NCI-H2107 treated with DMSO at 0.1 percent for 48 hours (cell line): ENCODE measurements at regions not wholly inside any gene's neighbourhood (a gene's known extent, or its start where the extent isn't known, plus 50 kb on each side); places are given as distances from the start of the nearest gene placed in this dataset.

Source experiments
- DNase-seq: peaks from one replicate; lab custom pipeline; 2025; ENCODE audit not compliant: unreplicated experiment; lab: John Stamatoyannopoulos, UW

GRCh38 chr2:12507295-12507694, 209.4 kb upstream of the TRIB2 start:
- DNase-seq, result no peak

- no peak for DNase-seq
Measured at GRCh38 chr2:12510070-12510469, 206.7 kb upstream of the TRIB2 start.

DNA sequence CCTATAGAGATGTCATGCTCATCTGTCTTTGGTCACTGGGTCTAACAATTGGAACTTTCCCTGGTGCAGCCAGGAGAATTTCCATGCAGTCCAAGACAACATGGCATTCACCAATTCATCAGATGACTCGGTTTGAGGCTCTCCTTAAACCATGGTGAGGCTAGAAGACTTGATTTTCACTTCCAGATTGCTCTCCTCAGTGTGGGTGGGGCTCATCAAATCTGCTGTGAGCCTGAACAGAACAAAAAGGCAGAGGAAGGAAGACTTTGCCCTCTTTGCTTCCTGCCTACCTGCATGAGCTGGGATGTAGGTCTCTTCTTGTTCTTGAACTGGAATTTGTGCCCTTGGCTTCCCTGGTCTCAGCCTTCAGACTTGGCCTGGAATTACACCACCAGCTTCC, 203.4 kb upstream of the TRIB2 start:
- DNase-seq, result no peak

DNA sequence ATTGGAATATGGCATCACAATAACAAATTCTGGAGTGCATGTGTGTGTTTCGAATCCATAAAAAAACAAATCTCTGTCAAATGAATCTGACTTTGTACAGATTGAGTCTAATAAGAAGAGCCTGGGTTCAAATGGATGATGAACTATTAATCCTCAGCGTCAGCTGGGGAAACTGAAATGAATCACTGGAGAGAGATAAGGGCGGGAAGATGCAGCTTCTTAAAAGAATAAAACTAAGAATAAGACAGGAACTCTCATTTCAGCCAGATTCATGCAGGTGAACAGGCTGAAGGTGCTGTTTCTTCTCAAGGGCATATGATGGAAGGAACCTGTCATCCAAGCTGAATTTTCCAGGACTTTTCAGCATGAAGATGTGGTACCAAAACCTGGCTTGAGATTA, 202.6 kb upstream of the TRIB2 start:
- DNase-seq, result no peak

GRCh38 chr2:12514631-12515437, 201.9 kb upstream of the TRIB2 start:
- DNase-seq, result no peak

DNA sequence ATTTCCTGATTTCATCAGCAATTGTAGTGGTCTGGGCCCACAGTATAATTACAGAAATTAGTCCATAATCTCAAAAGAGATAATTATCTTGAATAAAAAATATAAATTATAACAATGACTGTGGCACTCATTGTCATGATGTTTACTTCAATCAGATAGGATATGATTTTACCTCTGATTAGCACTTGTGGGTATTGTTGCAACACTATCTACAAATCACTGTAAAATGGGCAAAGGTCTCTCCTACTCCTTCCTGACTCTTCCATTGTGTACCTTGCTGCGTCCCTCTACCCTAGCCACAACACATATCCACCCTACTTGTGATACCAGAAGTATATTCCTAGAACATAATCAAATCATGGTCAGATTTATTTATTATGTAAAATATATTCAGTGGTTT, 200.9 kb upstream of the TRIB2 start:
- no peak for DNase-seq

DNA sequence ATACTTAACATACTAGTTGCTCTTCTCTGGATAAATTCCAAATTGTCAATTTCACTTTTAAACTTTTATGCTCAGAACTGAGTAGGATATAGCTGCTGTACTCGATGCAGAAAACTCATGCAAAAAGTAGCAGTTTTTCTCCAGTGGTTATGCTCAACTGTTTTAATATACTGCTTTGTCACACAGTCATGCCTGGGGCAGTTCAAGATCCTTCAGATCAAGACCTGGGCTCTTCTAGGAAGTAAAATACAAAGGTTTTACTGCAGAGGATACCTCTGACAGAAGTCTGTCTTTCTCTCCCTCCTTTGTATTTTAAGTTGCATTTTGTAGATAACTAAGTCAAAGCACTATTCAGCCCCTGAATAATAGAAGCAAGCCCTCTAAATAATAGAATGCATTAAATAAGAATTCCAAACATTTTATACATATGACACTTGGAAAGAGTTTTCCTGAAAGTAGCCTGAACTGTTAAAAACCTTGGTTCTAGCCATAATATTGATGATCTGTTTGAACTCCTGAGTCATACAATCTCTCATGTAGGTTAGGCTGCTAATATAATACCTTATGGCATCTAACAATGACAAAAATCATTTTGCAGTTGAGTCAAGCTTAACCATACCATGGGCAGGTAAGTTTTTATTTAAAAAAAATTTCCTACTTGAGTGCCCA, 183.3 kb upstream of the TRIB2 start:
- DNase-seq, result no peak

DNA sequence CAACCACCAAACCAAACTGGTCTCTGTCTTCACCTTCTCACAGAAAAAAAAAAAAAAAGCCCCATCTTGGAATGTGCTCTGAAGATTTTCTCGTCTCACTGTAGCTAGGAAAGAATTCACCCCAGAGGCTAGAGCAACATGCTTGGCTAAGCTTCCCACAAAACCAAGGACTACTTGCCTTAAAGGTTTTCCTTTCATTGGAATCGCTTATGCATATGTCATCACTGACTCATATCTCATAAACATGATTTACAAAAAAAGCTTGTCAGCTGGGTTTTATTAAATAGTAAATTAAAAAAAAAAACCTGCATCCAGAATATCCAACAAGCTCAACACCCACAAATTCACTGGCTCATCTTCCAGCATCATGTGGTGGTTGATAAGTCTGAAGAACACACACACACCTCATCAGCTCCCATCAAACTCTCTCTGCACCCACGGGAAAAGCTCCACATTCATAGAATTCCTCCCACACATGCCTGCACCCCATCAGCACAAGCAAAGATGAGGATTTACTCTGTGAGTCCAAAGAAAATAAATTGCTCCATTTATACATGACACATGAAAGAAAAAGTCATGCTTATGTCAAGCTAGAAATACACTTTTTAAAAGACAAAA, 182.0 kb upstream of the TRIB2 start:
- DNase-seq, result no peak

GRCh38 chr2:12536976-12537375, 179.8 kb upstream of the TRIB2 start:
- DNase-seq, result no peak

GRCh38 chr2:12538138-12538694, 178.5 kb upstream of the TRIB2 start:
- no peak for DNase-seq

- no peak for DNase-seq
Measured at GRCh38 chr2:12539336-12539735, 177.4 kb upstream of the TRIB2 start.

DNA sequence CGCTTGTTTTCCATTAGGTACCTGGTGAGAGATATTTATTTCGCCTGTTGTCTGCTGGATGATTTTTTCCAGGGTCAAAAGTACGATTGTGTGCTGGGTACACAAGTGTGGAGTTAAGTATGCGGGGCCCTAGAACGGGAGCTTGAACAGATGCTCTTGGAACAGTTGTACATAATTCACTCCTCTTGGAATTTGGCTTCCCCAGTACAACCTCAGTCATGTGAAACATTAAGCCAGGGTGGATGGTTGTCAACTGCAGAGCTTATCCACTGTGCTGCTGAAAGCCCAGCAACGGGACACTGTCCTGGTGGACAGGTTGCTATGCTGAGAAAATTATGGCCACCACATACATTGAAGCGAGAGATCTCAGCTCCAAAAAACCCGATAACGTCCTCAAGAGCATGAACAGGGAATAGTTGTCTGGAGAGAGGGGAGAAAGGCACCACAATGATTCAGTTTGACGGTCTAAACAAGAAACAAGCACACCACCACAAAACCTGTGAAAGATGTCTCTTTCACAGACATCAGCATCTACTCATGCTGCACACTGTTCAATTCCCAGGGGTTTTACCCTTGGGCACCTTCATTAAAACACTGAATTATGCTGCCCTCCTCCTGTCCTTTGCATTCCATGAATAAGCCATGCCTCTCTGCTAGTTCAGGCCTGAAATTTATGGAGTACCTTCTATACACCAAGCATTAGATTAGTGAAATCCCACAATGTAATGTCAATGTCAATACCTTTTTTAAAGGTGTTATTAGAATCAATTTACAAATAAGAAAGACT, 176.8 kb upstream of the TRIB2 start:
- DNase-seq, result no peak

GRCh38 chr2:12543076-12543977, 173.4 kb upstream of the TRIB2 start:
- no peak for DNase-seq

DNA sequence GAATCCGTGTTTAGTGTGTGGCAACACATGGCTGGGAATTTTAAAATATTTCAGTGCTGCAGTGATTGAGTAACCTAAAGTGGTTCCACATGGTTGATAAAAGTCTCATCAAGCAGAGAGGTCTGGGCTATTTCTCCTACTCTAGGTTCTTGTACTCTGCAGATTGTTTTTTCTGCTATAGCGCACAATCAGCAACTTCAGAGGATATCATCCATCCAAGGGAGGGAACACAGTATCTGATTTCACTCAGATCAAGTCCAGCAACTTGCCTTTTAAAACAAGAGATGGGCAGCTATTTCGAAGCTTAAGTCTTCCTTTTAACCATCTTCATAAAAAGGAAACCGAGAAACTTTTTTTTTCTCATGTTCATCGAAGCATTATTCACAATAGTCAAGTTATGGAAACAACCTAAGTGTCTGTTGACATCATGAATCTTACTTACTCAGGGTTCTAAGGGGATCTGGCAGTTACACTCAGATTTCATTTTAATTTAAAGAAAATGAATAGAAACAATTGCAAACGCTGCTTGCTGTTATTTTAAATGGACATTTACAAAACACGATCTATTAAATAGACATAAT, 172.7 kb upstream of the TRIB2 start:
- DNase-seq, result no peak

DNA sequence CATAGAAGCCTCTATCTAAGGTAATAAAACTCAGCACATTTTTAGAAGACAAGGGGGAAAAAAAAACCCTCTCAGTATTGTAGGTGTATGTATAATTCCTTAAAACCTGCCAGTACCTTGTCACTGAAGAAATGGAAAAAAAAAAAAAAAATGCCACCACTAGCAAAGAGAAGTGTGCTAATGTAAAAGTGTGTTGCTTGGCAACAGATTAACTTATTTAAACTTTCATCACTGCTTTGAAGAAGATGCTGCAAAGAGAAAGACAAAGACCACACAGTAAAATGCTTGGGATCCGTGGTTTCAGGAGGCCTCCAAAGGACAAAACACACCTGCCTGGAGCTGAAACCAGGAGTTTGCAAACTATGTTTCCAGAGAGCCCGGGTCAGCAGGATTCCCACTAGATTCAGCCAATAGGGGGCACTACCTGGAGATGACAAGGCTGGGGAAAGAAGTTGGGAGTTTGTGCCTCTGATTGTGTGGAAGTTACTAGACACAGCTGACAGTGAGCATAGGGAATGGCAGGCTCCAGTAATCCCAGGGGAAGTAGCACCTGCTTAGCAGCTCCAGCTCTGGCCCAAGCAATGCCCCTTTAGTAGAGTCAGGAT, 169.1 kb upstream of the TRIB2 start:
- no peak for DNase-seq

- no peak for DNase-seq
Measured at GRCh38 chr2:12548906-12549305, 167.8 kb upstream of the TRIB2 start.

DNA sequence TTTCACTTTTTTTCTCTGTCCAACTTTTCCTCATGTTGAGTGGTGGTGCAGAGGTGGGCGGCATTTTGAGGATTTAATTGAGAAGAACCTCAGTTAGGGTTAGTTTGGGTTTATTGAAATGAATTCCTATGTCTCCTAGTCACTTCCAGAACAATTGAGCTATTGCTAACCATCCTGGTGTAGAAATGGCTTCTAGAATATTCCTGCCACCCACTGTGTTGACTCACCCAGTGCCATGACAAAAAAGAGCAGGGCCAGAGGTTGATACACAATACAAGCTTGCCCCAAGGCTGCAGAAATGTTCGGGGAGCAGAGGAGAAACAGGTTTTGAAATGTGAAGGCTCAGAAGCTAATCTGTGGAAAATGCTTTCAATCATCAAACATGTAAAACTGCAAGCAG, 167.1 kb upstream of the TRIB2 start:
- DNase-seq, result no peak

GRCh38 chr2:12552092-12552491, 164.6 kb upstream of the TRIB2 start:
- DNase-seq, result no peak

DNA sequence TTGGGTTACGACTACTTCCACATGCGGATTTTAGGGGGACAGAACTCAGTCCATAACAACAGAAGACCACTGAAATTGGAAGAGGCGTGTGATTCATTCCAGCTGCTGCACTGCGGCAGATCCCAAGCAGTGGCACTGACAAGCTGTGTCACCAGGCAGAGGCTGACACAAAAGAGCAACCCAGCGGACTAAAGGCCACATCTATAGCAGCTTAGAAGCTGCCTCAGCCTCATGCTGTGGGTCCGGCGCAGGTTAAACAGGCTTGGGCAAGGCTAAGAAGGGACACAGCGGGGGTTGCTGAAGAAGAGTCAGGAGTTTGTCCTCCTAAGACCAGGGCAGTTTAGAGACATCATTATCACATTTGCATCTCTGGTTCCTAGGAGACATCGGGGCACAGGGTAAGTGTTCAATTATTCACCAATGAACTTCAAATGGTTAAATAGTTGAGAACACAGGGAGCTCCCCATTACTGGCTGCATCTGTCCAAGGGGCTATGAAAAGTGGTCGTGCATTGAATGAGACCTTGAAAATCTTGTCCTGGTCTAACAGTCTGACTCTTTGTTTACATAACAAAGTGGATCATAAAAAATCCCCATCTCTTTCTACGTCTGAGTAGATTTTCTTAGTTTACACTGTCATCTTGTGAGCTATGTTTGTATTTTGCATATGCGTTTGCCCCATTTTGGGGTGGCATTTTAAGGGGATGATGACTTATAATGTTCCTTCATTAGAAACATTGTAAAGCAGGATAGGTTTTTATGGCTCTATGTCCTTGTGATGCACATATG, 162.3 kb upstream of the TRIB2 start:
- DNase-seq, result no peak
